GM18520 (cell line): ENCODE measurements at regions not wholly inside any gene's neighbourhood (a gene's known extent, or its start where the extent isn't known, plus 50 kb on each side); places are given as distances from the start of the nearest gene placed in this dataset.
"Not testable (repeated sequence)": the region's sequence is repeated elsewhere in the genome, so short reads cannot be mapped to it uniquely, and the experiment has no call there.

Experiments
- ATAC-seq: cut with Tn5 transposase; IDR thresholded peaks from one replicate; pipeline ENCODE4 v1.9.1; 2021; ENCODE audit not compliant: unreplicated experiment

GRCh38 chr10:76815505-76815904, 822.1 kb downstream of the KCNMA1 start:
- not testable (repeated sequence) for ATAC-seq

GRCh38 chr10:76811430-76811829, 826.2 kb downstream of the KCNMA1 start:
- no peak for ATAC-seq

GRCh38 chr10:76788452-76788811, 849.2 kb downstream of the KCNMA1 start:
- ATAC-seq: no peak

- no peak for ATAC-seq
Measured at GRCh38 chr10:76787746-76788451, 849.7 kb downstream of the KCNMA1 start.

- no peak for ATAC-seq
Measured at GRCh38 chr10:76786504-76787072, 851.0 kb downstream of the KCNMA1 start.

GRCh38 chr10:76784076-76784475, 853.5 kb downstream of the KCNMA1 start:
- ATAC-seq: no peak

- ATAC-seq: no peak
Measured at GRCh38 chr10:76779796-76780301, 857.8 kb downstream of the KCNMA1 start.

- no peak for ATAC-seq
Measured at GRCh38 chr10:76778914-76779795, 858.5 kb downstream of the KCNMA1 start.

- ATAC-seq: no peak
Measured at GRCh38 chr10:76774987-76775603, 862.5 kb downstream of the KCNMA1 start.

- no peak for ATAC-seq
Measured at GRCh38 chr10:76769582-76769981, 868.0 kb downstream of the KCNMA1 start.

GRCh38 chr10:76769161-76769560, 868.4 kb downstream of the KCNMA1 start:
- ATAC-seq: no peak

- no peak for ATAC-seq
Measured at GRCh38 chr10:76766682-76767081, 870.9 kb downstream of the KCNMA1 start.

GRCh38 chr10:76764921-76765320, 872.7 kb downstream of the KCNMA1 start:
- ATAC-seq: not testable (repeated sequence)

GRCh38 chr10:76764177-76764576, 873.4 kb downstream of the KCNMA1 start:
- ATAC-seq: no peak

- no peak for ATAC-seq
Measured at GRCh38 chr10:76763376-76763775, 874.2 kb downstream of the KCNMA1 start.

- no peak for ATAC-seq
Measured at GRCh38 chr10:76759681-76760080, 877.9 kb downstream of the KCNMA1 start.

GRCh38 chr10:76743169-76743568, 894.4 kb downstream of the KCNMA1 start:
- no peak for ATAC-seq

GRCh38 chr10:76740514-76740913, 897.1 kb downstream of the KCNMA1 start:
- no peak for ATAC-seq

GRCh38 chr10:76738991-76739390, 898.6 kb downstream of the KCNMA1 start:
- ATAC-seq: no peak

GRCh38 chr10:76736815-76737618, 900.6 kb downstream of the KCNMA1 start:
- ATAC-seq: no peak
